DND-41 (cell line): ENCODE measurements at regions not wholly inside any gene's neighbourhood (a gene's known extent, or its start where the extent isn't known, plus 50 kb on each side); places are given as distances from the start of the nearest gene placed in this dataset.

Source experiments
- ATAC-seq: fragments of 200-7000 bp; cut with Tn5 transposase; 3 replicates; pipeline ENCODE4 v1.9.1; 2021; ENCODE audit warnings: low read depth; ENCODE audit not compliant: insufficient read depth
- DNase-seq: peaks from one replicate; pipeline ENCODE4 v3.0.0-alpha.2; 2020
- H2AFZ ChIP-seq: 2 replicates; pipeline ENCODE4 v1.6.0; 2012; ENCODE audit warnings: low read depth, low read length
- H3K27ac ChIP-seq: 2 replicates; pipeline ENCODE4 v1.5.1; 2012; ENCODE audit warnings: low read length, inconsistent platforms
- H3K27me3 ChIP-seq: fragments of 200-600 bp; sonication (generic); 2 replicates; pipeline ENCODE4 v1.6.0; 2012; ENCODE audit warnings: low read length, mild to moderate bottlenecking, inconsistent platforms; ENCODE audit not compliant: insufficient read depth, poor library complexity
- H3K36me3 ChIP-seq: 2 replicates; pipeline ENCODE4 v1.5.1; 2012; ENCODE audit warnings: low read length, inconsistent platforms; ENCODE audit not compliant: insufficient read depth
- H3K4me1 ChIP-seq: 2 replicates; pipeline ENCODE4 v1.5.1; 2012; ENCODE audit warnings: mild to moderate bottlenecking, low read length; ENCODE audit not compliant: insufficient read depth
- H3K4me2 ChIP-seq: 2 replicates; pipeline ENCODE4 v1.6.0; 2012; ENCODE audit warnings: mild to moderate bottlenecking, moderate library complexity, low read length, inconsistent platforms; ENCODE audit not compliant: insufficient read depth
- H3K4me3 ChIP-seq, 2 experiments: fragments of 200-600 bp in 1 of 2; shearing (Covaris generic) in 1 of 2; 2 replicates each; pipeline ENCODE4 v1.5.1; 2012 to 2016; ENCODE audit warnings: inconsistent platforms in 2 of 2, low read length in 2 of 2, mild to moderate bottlenecking in 2 of 2, low read depth in 1 of 2, moderate library complexity in 1 of 2
- H3K79me2 ChIP-seq: 2 replicates; pipeline ENCODE4 v1.6.0; 2012; ENCODE audit warnings: low read length, inconsistent platforms; ENCODE audit not compliant: insufficient read depth
- H3K9ac ChIP-seq: 2 replicates; pipeline ENCODE4 v1.6.0; 2012; ENCODE audit warnings: low read depth, mild to moderate bottlenecking, inconsistent platforms, low read length, moderate library complexity
- H3K9me3 ChIP-seq: 2 replicates; pipeline ENCODE4 v1.5.1; 2012; ENCODE audit warnings: low read length, moderate library complexity, mild to moderate bottlenecking, inconsistent platforms; ENCODE audit not compliant: insufficient read depth, severe bottlenecking
- H4K20me1 ChIP-seq: 2 replicates; pipeline ENCODE4 v1.6.0; 2012; ENCODE audit warnings: low read length; ENCODE audit not compliant: insufficient read depth
- CTCF ChIP-seq: IDR thresholded peaks from 2 replicates; pipeline ENCODE4 v1.5.1; 2012; ENCODE audit warnings: borderline replicate concordance, low read length, moderate library complexity, mild to moderate bottlenecking; ENCODE audit not compliant: poor library complexity, severe bottlenecking; ENCODE audit errors: extremely low read depth
- EZH2 ChIP-seq: IDR thresholded peaks from 3 replicates; pipeline ENCODE4 v1.6.1; 2012; ENCODE audit warnings: borderline replicate concordance, low read depth, mild to moderate bottlenecking, moderate library complexity, low read length, inconsistent platforms; ENCODE audit not compliant: severe bottlenecking

GRCh38 chr2:3126911-3127621 is 250.6 kb downstream of the EIPR1 start:
- no peak overlapping the region for H3K9ac ChIP-seq

DNA sequence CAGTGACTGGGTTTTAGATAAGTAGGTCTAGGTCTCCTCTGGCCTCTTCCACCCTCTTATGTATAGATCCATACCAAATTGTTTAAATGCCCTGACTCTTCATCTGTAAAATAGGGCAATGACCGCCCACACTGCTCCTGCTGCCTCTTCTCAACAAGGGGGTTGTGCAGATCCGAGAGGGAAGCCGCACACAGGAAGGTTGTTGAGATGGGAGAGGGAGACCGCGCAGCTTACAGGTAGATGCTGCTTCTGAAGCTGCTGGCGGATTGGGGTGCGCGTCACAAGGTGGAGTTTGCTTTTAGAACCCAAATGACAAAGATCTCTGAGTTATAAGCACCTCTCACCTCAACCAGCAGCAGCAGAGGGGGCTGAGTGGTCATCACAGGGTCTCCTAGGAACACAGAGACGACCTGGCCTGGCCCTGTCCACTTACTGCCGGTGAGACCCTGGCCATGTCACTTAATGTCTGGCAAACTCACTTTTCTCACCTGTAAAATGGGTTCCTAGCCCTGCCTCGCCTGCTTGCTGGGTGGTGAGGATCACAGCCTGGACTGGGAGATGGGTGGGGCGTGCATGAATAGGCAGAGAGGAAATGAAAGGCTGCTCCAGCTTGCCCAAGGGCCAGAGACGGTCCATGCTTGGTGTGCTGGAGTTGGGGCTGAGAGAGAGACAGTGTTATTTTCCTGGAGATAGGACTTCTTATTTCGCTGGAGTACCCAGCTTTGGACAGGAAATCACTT is 251.3 kb downstream of the EIPR1 start:
- Histone ChIP-seq H3K36me3 (no peaks in the 10 kb centered on the region), H4K20me1 (no peaks in the 10 kb centered on the region), H3K9ac (no peak overlapping the region), H3K4me2 (no peak overlapping the region), H3K79me2 (no peaks in the 10 kb centered on the region), H2AFZ (no peak overlapping the region), H3K27me3 (no peaks in the 10 kb centered on the region), H3K9me3 (no peaks in the 10 kb centered on the region), H3K27ac (no peak overlapping the region), H3K4me1 (no peaks in the 10 kb centered on the region), H3K4me3 (no peak overlapping the region)
- no peak for TF ChIP-seq EZH2
- TF ChIP-seq CTCF: no peak
- ATAC-seq (no peak), DNase-seq (no peak)

More at GRCh38 chr2:3126911-3127621, 250.6 kb downstream of the EIPR1 start:
- H2AFZ ChIP-seq: no peak overlapping the region
- H3K9me3 ChIP-seq: no peaks in the 10 kb centered on the region
- TF ChIP-seq CTCF (no peak), EZH2 (no peak)
- H3K4me3 ChIP-seq: no peak overlapping the region
- H3K27ac ChIP-seq: no peak overlapping the region
- no peaks in the 10 kb centered on the region for H3K4me1 ChIP-seq
- DNase-seq: no peak
- no peaks in the 10 kb centered on the region for H4K20me1 ChIP-seq
- ATAC-seq: no peak
- no peak overlapping the region for H3K4me2 ChIP-seq
- no peaks in the 10 kb centered on the region for H3K27me3 ChIP-seq
- no peaks in the 10 kb centered on the region for H3K79me2 ChIP-seq
- no peaks in the 10 kb centered on the region for H3K36me3 ChIP-seq

DNA sequence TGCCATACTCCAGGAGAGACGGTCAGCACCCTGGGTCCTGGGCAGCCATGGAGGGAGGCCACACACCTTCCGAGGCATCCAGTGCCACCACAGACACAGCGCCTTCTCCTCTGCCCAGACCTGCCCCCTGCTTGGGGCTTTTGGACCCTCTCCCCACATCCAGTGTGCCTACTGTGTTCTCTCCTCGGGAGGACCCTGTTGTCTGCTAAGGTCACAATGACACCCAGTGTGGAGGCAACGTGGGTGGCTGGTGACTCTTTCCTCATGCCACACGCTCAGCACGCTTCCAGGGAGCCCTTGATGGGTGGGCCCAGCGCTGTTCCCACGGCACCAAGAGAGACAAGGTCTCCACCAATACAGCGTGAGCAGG is 251.9 kb downstream of the EIPR1 start:
- DNase-seq (no peak), ATAC-seq (no peak)
- Histone ChIP-seq H3K4me1 (no peaks in the 10 kb centered on the region), H3K4me3 (no peak overlapping the region), H4K20me1 (no peaks in the 10 kb centered on the region), H3K27ac (no peak overlapping the region), H2AFZ (no peak overlapping the region), H3K27me3 (no peaks in the 10 kb centered on the region), H3K9ac (no peak overlapping the region), H3K9me3 (no peaks in the 10 kb centered on the region), H3K79me2 (no peaks in the 10 kb centered on the region), H3K4me2 (no peak overlapping the region), H3K36me3 (no peaks in the 10 kb centered on the region)
- TF ChIP-seq EZH2 (no peak), CTCF (no peak)
